ENCODE measurements at regions not wholly inside any gene's neighbourhood (a gene's known extent, or its start where the extent isn't known, plus 50 kb on each side); places are given as distances from the start of the nearest gene placed in this dataset.

- TF ChIP-seq, protein P1, sequence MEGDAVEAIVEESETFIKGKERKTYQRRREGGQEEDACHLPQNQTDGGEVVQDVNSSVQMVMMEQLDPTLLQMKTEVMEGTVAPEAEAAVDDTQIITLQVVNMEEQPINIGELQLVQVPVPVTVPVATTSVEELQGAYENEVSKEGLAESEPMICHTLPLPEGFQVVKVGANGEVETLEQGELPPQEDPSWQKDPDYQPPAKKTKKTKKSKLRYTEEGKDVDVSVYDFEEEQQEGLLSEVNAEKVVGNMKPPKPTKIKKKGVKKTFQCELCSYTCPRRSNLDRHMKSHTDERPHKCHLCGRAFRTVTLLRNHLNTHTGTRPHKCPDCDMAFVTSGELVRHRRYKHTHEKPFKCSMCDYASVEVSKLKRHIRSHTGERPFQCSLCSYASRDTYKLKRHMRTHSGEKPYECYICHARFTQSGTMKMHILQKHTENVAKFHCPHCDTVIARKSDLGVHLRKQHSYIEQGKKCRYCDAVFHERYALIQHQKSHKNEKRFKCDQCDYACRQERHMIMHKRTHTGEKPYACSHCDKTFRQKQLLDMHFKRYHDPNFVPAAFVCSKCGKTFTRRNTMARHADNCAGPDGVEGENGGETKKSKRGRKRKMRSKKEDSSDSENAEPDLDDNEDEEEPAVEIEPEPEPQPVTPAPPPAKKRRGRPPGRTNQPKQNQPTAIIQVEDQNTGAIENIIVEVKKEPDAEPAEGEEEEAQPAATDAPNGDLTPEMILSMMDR (IDR thresholded peaks at IDR 0.05) = no peak
- no peak for TF ChIP-seq ZNF232 (CRISPR knock-in tag; IDR thresholded peaks at IDR 0.05)
- no peak for TF ChIP-seq ZNF121 (CRISPR knock-in tag; IDR thresholded peaks at IDR 0.05)
- no peak for TF ChIP-seq AR (CRISPR knock-in tag; IDR thresholded peaks at IDR 0.05)
- TF ChIP-seq ERG (CRISPR knock-in tag; IDR thresholded peaks at IDR 0.05) = no peak
- no peak for TF ChIP-seq MAX (CRISPR knock-in tag; IDR thresholded peaks at IDR 0.05)
Measured at GRCh38 chrX:22383988-22384387, 111.3 kb downstream of the CBLL2 start.

Measured in WTC11 (cell line).